ENCODE measurements at regions not wholly inside any gene's neighbourhood (a gene's known extent, or its start where the extent isn't known, plus 50 kb on each side); places are given as distances from the start of the nearest gene placed in this dataset.

DNA sequence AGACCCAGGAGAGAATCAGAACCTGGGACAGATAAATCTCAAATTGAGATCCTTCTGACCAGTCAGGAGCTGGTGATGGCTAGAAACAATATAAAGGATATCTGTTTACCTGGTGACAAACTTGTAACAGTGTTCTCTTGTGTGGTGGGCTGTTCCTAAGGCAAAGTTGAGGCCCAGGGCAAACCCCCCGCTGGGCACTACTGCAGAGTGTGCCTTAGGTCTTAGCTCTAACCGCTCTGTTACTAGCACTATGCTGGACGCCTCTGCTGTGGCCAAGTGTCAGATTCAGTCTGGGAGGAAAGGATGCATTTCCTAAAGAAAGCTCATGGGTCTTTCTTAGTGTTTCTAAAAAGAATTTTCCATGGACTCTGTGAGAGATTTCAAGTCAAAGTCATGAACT lies 146.5 kb upstream of the MEIS2 start:
- TF ChIP-seq POLR2A (IDR thresholded peaks at IDR 0.05): no peak
- TF ChIP-seq CTCF (IDR thresholded peaks at IDR 0.05): no peak
